ENCODE measurements at regions not wholly inside any gene's neighbourhood (a gene's known extent, or its start where the extent isn't known, plus 50 kb on each side); places are given as distances from the start of the nearest gene placed in this dataset.

DNA sequence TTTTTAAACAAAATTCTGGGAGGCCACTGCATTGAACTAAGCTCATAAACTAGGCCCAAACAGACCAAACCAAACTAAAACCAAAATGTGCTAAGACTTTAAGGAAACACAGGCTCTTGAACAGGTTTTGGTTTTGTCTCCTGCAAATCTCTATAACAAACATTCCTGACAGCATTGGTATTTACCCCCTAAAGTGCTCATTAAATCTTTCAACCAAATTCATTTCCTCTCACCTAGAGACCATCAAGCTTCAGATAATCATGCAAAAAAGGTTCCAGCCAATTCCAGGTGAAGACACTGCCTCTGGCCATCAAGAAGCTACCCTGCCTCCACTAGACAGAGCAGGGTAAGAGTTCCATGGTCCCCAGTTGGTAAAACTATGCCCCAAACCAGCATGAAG lies 951.2 kb upstream of the MIR17HG start:
- ATAC-seq (no peak), DNase-seq (ENCODE audit: low spot score) (no peak)
- Mint-ChIP-seq H3K4me3 (no peak overlapping the region), H3K36me3 (no peaks in the 10 kb centered on the region), H3K27ac (no peak overlapping the region), H3K9me3 (peaks cover 13% of the 10 kb centered on the region), H3K4me1 (ENCODE audit: low read depth in 2 of 2) (no peaks in the 10 kb centered on the region), H3K27me3 (no peaks in the 10 kb centered on the region)

DNA sequence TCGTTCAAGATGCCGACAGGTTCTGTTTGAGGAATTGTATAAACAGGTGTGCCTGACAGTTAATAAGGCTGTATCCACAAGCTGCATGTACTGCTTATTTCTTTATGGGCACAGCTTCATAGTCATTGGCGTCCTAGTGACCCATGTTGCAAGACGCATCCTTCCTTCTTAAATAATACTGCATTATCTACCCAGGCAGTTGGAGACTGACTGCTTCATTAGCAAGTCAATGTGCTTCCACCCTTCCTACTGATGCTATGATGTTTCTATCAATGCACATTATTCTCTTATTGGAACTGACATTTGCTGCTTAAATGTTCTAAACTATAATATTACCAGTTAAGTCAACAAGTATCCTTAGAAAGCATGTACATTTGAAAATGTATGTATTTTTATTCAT lies 950.0 kb upstream of the MIR17HG start:
- Mint-ChIP-seq H3K36me3 (no peaks in the 10 kb centered on the region), H3K27me3 (no peaks in the 10 kb centered on the region), H3K4me1 (ENCODE audit: low read depth in 2 of 2) (no peaks in the 10 kb centered on the region), H3K9me3 (peaks cover 13% of the 10 kb centered on the region), H3K27ac (no peak overlapping the region), H3K4me3 (no peak overlapping the region)
- ATAC-seq = no peak
- no peak for DNase-seq (ENCODE audit: low spot score)

DNA sequence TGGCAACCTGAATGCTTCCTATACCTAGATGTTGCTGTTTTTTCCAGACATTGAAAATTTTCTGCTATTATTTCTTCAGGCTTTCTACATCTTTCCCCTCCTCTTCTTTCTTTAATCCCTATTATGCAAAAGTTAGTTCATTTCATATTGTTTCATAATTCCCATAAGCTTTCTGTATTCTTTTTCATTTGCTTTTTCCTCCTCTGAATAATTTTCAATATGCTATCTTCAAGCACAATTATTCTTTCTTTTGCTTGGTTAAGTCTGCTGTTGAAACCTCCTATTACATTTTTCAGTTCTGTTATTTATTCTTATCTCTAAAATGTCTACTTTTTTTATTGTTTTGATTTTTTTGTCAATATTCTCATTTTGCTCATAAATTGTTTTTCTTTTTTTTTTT lies 947.1 kb upstream of the MIR17HG start:
- Mint-ChIP-seq H3K27me3 (no peaks in the 10 kb centered on the region), H3K27ac (no peak overlapping the region), H3K4me1 (ENCODE audit: low read depth in 2 of 2) (no peaks in the 10 kb centered on the region), H3K9me3 (peaks cover 19% of the 10 kb centered on the region), H3K4me3 (no peak overlapping the region), H3K36me3 (no peaks in the 10 kb centered on the region)
- no peak for ATAC-seq
- no peak for DNase-seq (ENCODE audit: low spot score)

DNA sequence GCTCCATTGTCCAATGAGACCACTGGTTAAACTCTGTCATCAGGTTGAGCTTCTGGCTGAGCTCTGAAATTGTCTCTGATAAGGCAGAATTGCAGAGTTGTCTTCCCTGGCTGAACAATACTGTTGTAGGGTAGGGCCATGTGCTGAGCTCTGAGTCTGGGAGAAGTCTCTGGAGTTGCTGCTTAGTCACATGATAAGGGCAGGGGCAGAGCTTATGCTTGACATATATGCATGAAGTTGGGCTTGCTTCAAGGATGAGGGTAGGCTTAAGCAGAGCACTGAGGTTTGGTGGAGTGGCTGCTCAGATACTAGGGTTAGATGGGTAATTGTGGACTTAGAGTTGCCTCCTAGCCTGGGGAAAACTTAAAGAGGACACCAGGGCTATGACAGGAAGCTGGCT lies 946.3 kb upstream of the MIR17HG start:
- no peaks in the 10 kb centered on the region for H3K27me3 Mint-ChIP-seq
- no peak for ATAC-seq
- H3K27ac Mint-ChIP-seq = no peak overlapping the region
- H3K36me3 Mint-ChIP-seq = no peaks in the 10 kb centered on the region
- no peak for DNase-seq (ENCODE audit: low spot score)
- no peaks in the 10 kb centered on the region for H3K4me1 Mint-ChIP-seq (ENCODE audit: low read depth in 2 of 2)
- no peak overlapping the region for H3K4me3 Mint-ChIP-seq
- peaks cover 22% of the 10 kb centered on the region for H3K9me3 Mint-ChIP-seq

DNA sequence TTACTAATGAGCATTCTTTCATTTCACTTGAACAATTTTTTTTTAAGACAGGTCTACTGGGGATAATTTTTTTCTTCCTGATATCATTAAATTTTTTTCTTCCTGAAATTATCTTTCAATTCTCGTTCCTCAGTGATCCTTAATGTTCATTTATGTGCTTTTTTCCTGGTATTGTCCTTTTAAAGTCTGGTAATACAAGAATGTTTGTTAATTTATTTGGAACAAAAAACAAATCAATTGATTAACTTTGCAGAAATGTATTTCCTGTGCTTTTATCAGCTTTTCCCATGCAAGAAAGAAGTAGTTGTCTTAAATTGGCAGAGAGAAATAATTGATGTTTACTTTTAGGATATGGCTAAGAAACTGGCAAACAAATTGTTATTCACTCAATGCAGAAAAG lies 945.4 kb upstream of the MIR17HG start:
- Mint-ChIP-seq H3K27me3 (no peaks in the 10 kb centered on the region), H3K4me3 (no peak overlapping the region), H3K4me1 (ENCODE audit: low read depth in 2 of 2) (no peaks in the 10 kb centered on the region), H3K9me3 (peaks cover 17% of the 10 kb centered on the region), H3K27ac (no peak overlapping the region), H3K36me3 (no peaks in the 10 kb centered on the region)
- ATAC-seq (no peak), DNase-seq (ENCODE audit: low spot score) (no peak)

DNA sequence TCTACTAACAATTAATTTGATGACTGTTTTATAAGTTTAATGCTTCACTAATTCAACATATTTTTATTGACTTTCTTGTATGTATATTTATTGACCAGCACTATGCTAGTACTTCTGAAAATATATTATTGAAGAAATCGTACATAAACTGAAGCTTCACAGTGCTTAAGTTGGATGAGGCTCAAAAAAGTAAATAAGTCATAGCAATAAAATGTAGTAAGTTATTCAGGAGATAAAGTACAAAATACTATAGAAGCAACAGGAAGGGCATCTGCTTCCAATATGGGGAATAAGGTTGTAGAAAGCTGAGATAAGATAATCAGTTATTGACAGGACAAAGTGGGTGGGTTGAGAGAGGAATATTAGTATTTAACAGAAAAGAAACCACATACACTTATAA lies 944.9 kb upstream of the MIR17HG start:
- Mint-ChIP-seq H3K9me3 (peaks cover 18% of the 10 kb centered on the region), H3K4me3 (no peak overlapping the region), H3K27ac (no peak overlapping the region)

DNA sequence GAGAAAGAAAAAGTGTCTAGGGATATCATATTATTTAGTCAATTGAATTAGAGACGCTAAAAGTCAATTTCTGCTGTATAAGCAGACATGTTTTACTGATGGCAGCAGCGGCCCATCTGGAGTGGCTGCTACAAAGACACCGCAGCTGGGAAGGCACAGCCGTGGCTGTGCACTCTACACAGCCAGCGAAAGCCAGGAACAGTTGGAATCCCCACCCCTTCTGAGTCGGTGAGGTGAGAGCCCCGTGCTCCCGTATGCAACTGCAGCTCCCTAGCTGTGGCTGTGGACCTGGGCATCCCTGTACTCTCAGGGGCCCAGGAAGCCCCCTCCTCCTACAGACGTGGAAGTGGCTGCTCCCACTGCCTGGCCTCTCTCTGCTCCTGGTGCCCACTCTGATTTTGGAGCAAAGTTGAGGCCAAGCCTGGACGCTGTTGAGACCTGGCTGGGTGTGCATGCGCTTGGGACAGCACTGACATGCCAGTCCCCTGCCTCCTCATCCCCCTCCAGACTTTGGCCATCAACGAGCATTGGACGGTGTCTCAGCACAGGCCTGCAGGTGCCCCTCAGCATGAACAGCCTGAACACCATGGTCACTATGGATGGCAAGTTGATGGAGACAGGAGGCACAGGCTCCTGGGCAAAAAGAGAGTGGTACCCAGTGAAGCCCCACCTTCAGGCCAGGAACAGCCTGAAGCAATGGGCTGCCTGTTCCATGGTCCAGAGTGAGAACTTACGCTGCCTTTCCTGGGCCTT lies 944.0 kb upstream of the MIR17HG start:
- ATAC-seq = no peak
- no peak overlapping the region for H3K4me3 Mint-ChIP-seq
- H3K36me3 Mint-ChIP-seq = no peaks in the 10 kb centered on the region
- DNase-seq (ENCODE audit: low spot score) = no peak
- peaks cover 22% of the 10 kb centered on the region for H3K9me3 Mint-ChIP-seq
- no peaks in the 10 kb centered on the region for H3K4me1 Mint-ChIP-seq (ENCODE audit: low read depth in 2 of 2)
- no peak overlapping the region for H3K27ac Mint-ChIP-seq
- no peaks in the 10 kb centered on the region for H3K27me3 Mint-ChIP-seq

More for the DNA sequence above, 944.9 kb upstream of the MIR17HG start:
- Mint-ChIP-seq H3K36me3 (no peaks in the 10 kb centered on the region), H3K4me1 (ENCODE audit: low read depth in 2 of 2) (no peaks in the 10 kb centered on the region), H3K27me3 (no peaks in the 10 kb centered on the region)
- DNase-seq (ENCODE audit: low spot score) (no peak), ATAC-seq (no peak)

DNA sequence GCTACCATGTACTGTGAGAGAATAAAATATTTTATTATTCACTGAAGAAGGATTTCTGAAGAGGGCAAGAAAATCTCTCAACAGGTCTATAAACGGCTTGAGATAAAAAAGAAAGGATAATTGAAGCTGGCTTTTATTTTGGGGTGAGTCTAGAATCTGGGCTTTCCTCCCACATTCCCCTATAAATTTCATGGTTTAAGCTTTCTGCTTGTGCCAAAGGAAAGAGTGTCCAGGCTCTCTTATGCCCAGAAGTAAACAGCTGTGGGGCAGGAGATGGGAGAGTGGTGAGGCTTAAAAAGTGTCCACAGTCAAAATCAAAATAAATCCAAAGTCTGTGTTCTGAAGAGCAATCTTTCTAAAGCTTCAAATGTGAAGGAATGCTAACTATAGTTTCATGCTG lies 942.2 kb upstream of the MIR17HG start:
- DNase-seq (ENCODE audit: low spot score) (no peak), ATAC-seq (no peak)
- no peak overlapping the region for H3K27ac Mint-ChIP-seq
- no peaks in the 10 kb centered on the region for H3K27me3 Mint-ChIP-seq
- no peaks in the 10 kb centered on the region for H3K36me3 Mint-ChIP-seq
- H3K9me3 Mint-ChIP-seq = peaks cover 22% of the 10 kb centered on the region
- no peak overlapping the region for H3K4me3 Mint-ChIP-seq
- H3K4me1 Mint-ChIP-seq (ENCODE audit: low read depth in 2 of 2) = no peaks in the 10 kb centered on the region

DNA sequence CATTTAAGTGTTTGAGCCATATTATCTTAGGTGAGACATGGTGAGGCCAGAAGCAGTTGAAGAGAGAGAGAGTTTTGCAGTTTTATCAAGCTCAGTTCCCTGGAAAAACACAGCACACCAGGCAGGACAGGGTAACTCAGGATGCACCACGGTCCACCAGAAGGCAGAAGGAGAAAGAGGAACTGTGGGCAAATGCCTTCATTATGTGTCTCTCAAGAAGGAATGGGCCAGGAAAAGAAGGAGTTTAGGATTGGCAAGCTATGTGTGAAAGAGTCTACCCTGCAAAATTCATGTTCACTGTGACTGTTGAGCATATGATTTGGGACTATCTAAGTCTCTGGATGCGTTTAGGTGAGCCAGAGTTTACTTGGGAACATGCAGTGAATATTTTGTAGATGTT lies 934.5 kb upstream of the MIR17HG start:
- Mint-ChIP-seq H3K27me3 (no peaks in the 10 kb centered on the region), H3K36me3 (no peaks in the 10 kb centered on the region), H3K4me3 (no peak overlapping the region), H3K9me3 (peaks cover 18% of the 10 kb centered on the region), H3K27ac (no peak overlapping the region), H3K4me1 (ENCODE audit: low read depth in 2 of 2) (no peaks in the 10 kb centered on the region)
- DNase-seq (ENCODE audit: low spot score) (no peak), ATAC-seq (no peak)

DNA sequence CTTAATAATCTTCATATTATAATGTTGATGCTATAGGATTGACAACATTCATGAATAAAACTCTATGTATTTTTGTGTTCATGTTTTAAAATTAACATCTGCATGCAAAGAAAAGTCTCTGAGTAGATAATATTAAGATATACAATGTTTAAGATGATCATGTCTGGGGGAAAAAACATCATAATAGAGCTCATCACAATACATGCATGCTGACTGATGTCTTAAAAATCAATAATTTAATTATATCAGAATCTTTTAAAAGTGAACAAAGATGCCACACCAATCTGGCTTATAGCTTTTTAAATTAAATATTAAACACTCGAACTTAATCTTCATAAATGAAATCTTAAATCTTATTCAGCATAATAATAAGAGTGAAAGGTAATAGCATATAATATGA lies 933.9 kb upstream of the MIR17HG start:
- no peak for DNase-seq (ENCODE audit: low spot score)
- no peak overlapping the region for H3K4me3 Mint-ChIP-seq
- H3K9me3 Mint-ChIP-seq = peaks cover 16% of the 10 kb centered on the region
- H3K4me1 Mint-ChIP-seq (ENCODE audit: low read depth in 2 of 2) = no peaks in the 10 kb centered on the region
- H3K27ac Mint-ChIP-seq = no peak overlapping the region
- H3K27me3 Mint-ChIP-seq = no peaks in the 10 kb centered on the region
- ATAC-seq = no peak
- no peaks in the 10 kb centered on the region for H3K36me3 Mint-ChIP-seq

DNA sequence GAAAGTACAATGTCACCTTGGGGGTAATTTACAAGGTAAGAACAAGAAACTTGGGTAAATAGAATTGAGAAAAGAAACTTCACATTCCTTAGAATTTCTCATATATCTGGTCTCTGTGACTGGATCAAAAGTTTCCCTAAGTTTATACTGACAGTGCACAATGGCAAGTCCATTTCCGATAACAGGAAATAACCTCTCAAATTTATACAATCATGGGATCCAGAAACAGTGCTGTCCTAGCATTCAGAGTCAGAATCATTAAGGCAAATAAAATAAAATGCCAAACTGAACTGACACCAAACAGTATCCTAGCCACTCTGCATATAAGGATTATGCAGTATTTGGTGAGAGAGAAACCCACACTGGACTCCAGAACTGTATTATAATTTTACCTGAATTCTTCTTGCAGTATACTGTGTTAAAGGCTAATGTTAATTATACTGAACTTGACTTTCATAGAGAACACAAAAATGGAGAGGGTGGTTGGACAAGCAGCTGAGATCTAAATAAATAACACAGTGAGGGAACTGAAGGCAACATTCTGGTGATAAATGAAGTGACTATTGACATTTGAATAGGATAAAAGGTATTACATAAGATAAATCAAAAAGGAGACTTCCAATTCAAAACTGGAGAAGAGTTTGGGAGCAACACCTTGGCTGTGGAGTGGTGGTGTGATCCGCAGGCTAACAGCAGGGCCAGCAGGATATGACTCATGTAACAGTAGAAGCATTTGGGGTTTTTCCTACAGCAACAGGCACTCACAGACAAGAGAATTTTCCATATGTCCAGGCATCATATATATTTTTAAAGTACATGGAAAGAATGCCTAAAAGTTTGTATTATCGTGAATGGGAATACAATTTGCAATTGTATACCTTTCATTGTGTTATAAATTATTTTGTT lies 932.5 kb upstream of the MIR17HG start:
- DNase-seq (ENCODE audit: low spot score) = no peak
- no peaks in the 10 kb centered on the region for H3K36me3 Mint-ChIP-seq
- no peak overlapping the region for H3K4me3 Mint-ChIP-seq
- ATAC-seq = no peak
- H3K27me3 Mint-ChIP-seq = no peaks in the 10 kb centered on the region
- no peak overlapping the region for H3K27ac Mint-ChIP-seq
- H3K4me1 Mint-ChIP-seq (ENCODE audit: low read depth in 2 of 2) = no peaks in the 10 kb centered on the region
- H3K9me3 Mint-ChIP-seq = peaks cover 16% of the 10 kb centered on the region

DNA sequence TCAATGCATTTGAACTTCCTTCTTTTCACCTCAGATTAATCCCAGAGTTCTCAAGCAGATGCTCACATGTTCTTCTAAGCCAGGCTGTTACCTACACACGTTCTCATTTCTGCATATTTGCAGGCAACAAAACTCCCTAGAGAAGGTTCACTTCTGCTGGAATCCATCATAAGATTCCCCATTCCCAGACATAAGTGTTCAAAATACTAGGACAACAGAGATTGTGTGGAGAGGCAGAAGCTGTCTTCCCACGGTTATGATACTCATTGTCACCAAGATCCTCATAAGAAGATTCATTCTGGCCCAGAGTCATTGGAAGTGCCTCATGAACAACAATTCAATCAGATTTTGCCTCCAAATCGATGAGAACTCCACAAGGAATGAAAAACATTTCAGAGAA lies 931.6 kb upstream of the MIR17HG start:
- no peak for DNase-seq (ENCODE audit: low spot score)
- Mint-ChIP-seq H3K27ac (no peak overlapping the region), H3K4me1 (ENCODE audit: low read depth in 2 of 2) (no peaks in the 10 kb centered on the region), H3K4me3 (no peak overlapping the region), H3K9me3 (peaks cover 14% of the 10 kb centered on the region), H3K36me3 (peaks cover 7% of the 10 kb centered on the region), H3K27me3 (no peaks in the 10 kb centered on the region)
- ATAC-seq = no peak

DNA sequence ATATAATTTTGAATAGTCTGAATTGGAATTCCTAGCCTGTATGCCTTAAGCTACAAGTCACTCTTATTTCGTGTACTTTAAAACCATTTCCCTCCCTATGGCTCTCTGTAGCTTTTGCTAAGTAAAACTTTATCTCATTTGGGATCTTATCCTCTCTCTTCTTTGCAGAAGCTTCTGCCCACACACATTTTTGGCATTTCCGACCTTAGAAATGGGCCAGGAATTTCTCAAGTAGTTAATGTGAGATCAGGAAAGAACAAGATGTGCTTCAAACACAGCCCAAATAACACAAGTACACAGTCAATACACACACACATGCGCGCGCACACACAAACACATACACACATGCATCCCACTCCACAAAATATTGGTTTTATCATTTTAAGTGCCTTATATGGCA lies 931.0 kb upstream of the MIR17HG start:
- no peak for ATAC-seq
- Mint-ChIP-seq H3K27me3 (no peaks in the 10 kb centered on the region), H3K4me1 (ENCODE audit: low read depth in 2 of 2) (no peaks in the 10 kb centered on the region), H3K9me3 (peaks cover 15% of the 10 kb centered on the region), H3K36me3 (peaks cover 9% of the 10 kb centered on the region), H3K4me3 (no peak overlapping the region), H3K27ac (no peak overlapping the region)
- no peak for DNase-seq (ENCODE audit: low spot score)

DNA sequence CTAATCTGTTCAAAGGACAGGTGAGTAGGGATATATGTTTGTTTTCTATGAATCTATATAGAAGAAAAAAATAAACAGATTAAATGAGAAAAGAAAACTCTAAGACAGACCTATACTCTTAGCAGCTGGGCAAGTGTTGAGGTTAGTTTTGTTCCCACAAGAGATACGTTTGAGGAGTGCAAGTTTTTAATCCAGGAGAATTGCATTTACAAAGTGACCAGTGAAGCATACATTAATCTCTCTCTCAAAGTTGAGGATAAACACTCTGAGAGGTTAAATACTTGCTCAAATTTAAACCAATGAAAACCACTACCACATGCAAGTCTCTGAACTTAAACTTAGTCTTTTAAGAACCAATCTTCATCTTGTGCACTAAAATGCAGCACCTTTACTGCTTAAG lies 930.5 kb upstream of the MIR17HG start:
- no peaks in the 10 kb centered on the region for H3K4me1 Mint-ChIP-seq (ENCODE audit: low read depth in 2 of 2)
- H3K4me3 Mint-ChIP-seq = no peak overlapping the region
- H3K27me3 Mint-ChIP-seq = no peaks in the 10 kb centered on the region
- peaks cover 15% of the 10 kb centered on the region for H3K9me3 Mint-ChIP-seq
- no peak overlapping the region for H3K27ac Mint-ChIP-seq
- DNase-seq (ENCODE audit: low spot score) (no peak), ATAC-seq (no peak)
- peaks cover 9% of the 10 kb centered on the region for H3K36me3 Mint-ChIP-seq

All from natural killer cell treated with Interleukin-12 subunit alpha and Interleukin-12 subunit beta and Interleukin-15 and Interleukin-18, amount 100 ng/mL, for 72 hours (primary cell).